Breast epithelium (tissue), 4 donors: ENCODE measurements at regions not wholly inside any gene's neighbourhood (a gene's known extent, or its start where the extent isn't known, plus 50 kb on each side); places are given as distances from the start of the nearest gene placed in this dataset.
A peak's percentile ranks its signal among the peaks of the same experiment; 100 is the strongest.

Source experiments
- DNase-seq, 2 donors: peaks; one replicate each; pipeline ENCODE4 v3.0.0-alpha.2; 2019; ENCODE audit warnings: low spot score in 2 of 2
- H3K27ac ChIP-seq, 2 donors: fragments of 200-600 bp; sonication (generic) in 1 of 2; one replicate each; pipeline ENCODE4 v1.5.1; 2016 to 2019; ENCODE audit warnings: mild to moderate bottlenecking in 1 of 2
- H3K27me3 ChIP-seq, 2 donors: fragments of 200-600 bp; sonication (generic) in 1 of 2; one replicate each; pipeline versions ENCODE4 v1.5.1 to v1.6.0; 2017 to 2019; ENCODE audit warnings: control low read depth in 1 of 2, mild to moderate bottlenecking in 1 of 2
- H3K36me3 ChIP-seq: fragments of 200-600 bp; one replicate; pipeline ENCODE4 v1.5.1; 2019
- H3K4me1 ChIP-seq, 2 donors: fragments of 200-600 bp; sonication (generic); one replicate each; pipeline ENCODE4 v1.5.1; 2016 to 2019; ENCODE audit warnings: control low read depth in 1 of 2
- H3K4me3 ChIP-seq, 3 donors: fragments of 200-600 bp; sonication (generic); 1 replicate in 2 of 3; 2 replicates in 1 of 3; pipeline ENCODE4 v1.5.1; 2016 to 2019; ENCODE audit warnings: mild to moderate bottlenecking in 3 of 3, moderate library complexity in 2 of 3
- H3K9me3 ChIP-seq, 2 donors: fragments of 200-600 bp; sonication (generic) in 1 of 2; one replicate each; pipeline ENCODE4 v1.5.1; 2016 to 2019; ENCODE audit warnings: control low read depth in 1 of 2
- CTCF ChIP-seq, 3 donors: fragments of 450-650 bp; IDR thresholded peaks; one replicate each; pipeline ENCODE4 v1.5.1; 2016 to 2017; ENCODE audit warnings: antibody characterized with exemption in 3 of 3, mild to moderate bottlenecking in 3 of 3, moderate library complexity in 3 of 3
- POLR2A ChIP-seq: fragments of 450-650 bp; IDR thresholded peaks from one replicate; pipeline ENCODE4 v1.6.1; 2016; ENCODE audit warnings: antibody characterized with exemption, mild to moderate bottlenecking, moderate library complexity
- POLR2AphosphoS5 ChIP-seq, 3 donors: sonication (generic); formaldehyde crosslinking; IDR thresholded peaks; one replicate each; pipeline ENCODE4 v1.6.1; 2017; ENCODE audit warnings: antibody characterized with exemption in 3 of 3
- intact Hi-C: fragments of 100-400 bp; cut with DNase I; formaldehyde crosslinking; loops from one replicate; pipeline ENCODE4 v1.15.1; 2023; ENCODE audit warnings: low total_unique reads

- H3K4me3 ChIP-seq = no peak overlapping the region
- TF ChIP-seq POLR2A (no peak), POLR2AphosphoS5 (IDR thresholded peaks at IDR 0.05) (no peak), CTCF (IDR thresholded peaks at IDR 0.05) (no peak)
- no peaks in the 10 kb centered on the region for H3K36me3 ChIP-seq
- DNase-seq = no peak
- intact Hi-C loops = no loop called here
- H3K9me3 ChIP-seq = no peaks in the 10 kb centered on the region
- no peaks in the 10 kb centered on the region for H3K4me1 ChIP-seq
- H3K27ac ChIP-seq = no peak overlapping the region
- H3K27me3 ChIP-seq = no peaks in the 10 kb centered on the region
Observed at GRCh38 chr10:10782603-10783002, 235.1 kb upstream of the CELF2 start.

GRCh38 chr10:10785627-10786026 lies 232.0 kb upstream of the CELF2 start:
- intact Hi-C loops = no loop called here

DNA sequence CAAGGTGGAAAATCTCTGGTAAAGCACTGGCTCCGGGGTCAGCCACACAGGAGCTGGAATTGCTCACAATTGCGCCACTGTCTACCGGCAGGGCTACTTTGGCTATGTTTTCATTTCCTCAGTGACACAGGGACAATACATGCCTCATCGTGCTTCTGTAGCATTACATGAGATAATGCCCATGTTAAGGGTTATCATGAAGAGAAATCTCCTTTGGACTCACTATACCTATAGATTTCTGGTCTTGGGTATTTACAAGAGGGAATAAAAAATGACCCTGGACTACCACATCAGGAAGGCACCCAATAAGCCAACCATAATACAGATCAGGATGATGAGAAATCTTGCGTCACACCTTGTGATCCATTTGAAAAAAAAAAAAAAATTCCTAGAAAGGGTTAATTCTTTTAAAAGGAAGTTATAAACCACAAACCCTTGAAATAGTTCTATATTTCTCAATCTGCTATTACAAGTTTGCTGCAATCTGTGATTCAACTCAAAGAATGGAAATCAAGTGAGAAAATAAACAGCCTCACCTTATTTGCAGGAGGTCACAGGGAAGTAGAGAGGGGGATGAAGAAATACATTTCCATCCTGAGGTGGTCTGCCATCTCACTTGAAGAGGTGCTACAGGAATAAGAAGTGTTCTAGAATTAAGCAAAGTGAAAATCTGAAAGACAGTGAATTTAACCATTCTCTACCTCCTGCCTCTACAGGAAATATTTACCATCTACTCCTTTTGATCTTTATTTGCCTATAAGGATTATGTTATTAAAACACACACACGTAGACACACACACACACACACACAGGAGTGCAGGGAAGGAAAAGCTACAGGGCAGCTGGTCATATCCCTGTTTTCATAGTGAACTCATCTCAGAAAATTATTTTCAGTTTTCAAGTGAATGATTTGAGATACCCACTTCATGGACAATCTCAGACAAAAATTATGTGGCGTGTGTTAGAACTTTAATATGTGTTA lies 231.3 kb upstream of the CELF2 start:
- no peaks in the 10 kb centered on the region for H3K9me3 ChIP-seq
- DNase-seq = no peak
- H3K4me1 ChIP-seq = no peaks in the 10 kb centered on the region
- H3K36me3 ChIP-seq = no peaks in the 10 kb centered on the region
- TF ChIP-seq POLR2A (no peak), CTCF (IDR thresholded peaks at IDR 0.05) (no peak), POLR2AphosphoS5 (IDR thresholded peaks at IDR 0.05) (no peak)
- intact Hi-C loops = no loop called here
- H3K4me3 ChIP-seq = no peak overlapping the region
- H3K27ac ChIP-seq = peak overlapping the region; percentile 11 to 44
- H3K27me3 ChIP-seq = no peaks in the 10 kb centered on the region

More at GRCh38 chr10:10785627-10786026, 232.0 kb upstream of the CELF2 start:
- Histone ChIP-seq H3K9me3 (no peaks in the 10 kb centered on the region), H3K27me3 (no peaks in the 10 kb centered on the region), H3K4me1 (no peaks in the 10 kb centered on the region), H3K36me3 (no peaks in the 10 kb centered on the region), H3K4me3 (no peak overlapping the region), H3K27ac (no peak overlapping the region)
- no peak for DNase-seq
- TF ChIP-seq POLR2AphosphoS5 (IDR thresholded peaks at IDR 0.05) (no peak), CTCF (IDR thresholded peaks at IDR 0.05) (no peak), POLR2A (no peak)

DNA sequence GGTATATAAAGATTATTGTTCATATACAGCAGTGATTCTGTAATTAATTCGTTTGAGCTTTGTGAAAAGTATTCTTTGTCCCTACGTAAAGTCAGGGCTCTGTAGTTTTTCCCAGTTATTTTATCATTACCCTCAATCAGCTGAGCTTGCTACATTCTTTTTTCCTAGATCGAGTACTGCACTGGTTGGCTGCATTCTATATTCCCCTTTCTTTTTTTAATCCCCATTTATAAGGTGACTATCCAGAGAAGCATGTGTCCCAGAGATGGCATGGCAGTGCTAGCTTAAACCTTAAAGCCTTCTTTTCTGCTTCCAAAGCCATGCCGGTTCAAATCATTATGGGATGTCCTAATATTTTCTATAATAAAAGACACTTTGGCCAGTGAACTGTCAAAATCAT lies 230.1 kb upstream of the CELF2 start:
- Histone ChIP-seq H3K9me3 (no peaks in the 10 kb centered on the region), H3K4me1 (no peaks in the 10 kb centered on the region), H3K36me3 (no peaks in the 10 kb centered on the region), H3K4me3 (no peak overlapping the region), H3K27ac (peak overlapping the region in 1 of 2 donors; percentile 32), H3K27me3 (no peaks in the 10 kb centered on the region)
- intact Hi-C loops = no loop called here
- no peak for DNase-seq
- TF ChIP-seq POLR2AphosphoS5 (IDR thresholded peaks at IDR 0.05) = no peak
- no peak for TF ChIP-seq POLR2A
- TF ChIP-seq CTCF (IDR thresholded peaks at IDR 0.05) = no peak

GRCh38 chr10:10788761-10789160 lies 228.9 kb upstream of the CELF2 start:
- Histone ChIP-seq H3K4me1 (no peaks in the 10 kb centered on the region), H3K36me3 (no peaks in the 10 kb centered on the region), H3K27me3 (no peaks in the 10 kb centered on the region), H3K27ac (peak overlapping the region; percentile 6 to 55), H3K4me3 (no peak overlapping the region), H3K9me3 (no peaks in the 10 kb centered on the region)
- no peak for TF ChIP-seq POLR2A
- no peak for TF ChIP-seq POLR2AphosphoS5 (IDR thresholded peaks at IDR 0.05)
- DNase-seq = no peak
- intact Hi-C loops = no loop called here
